CD4-positive, alpha-beta T cell treated with Interleukin-17A for 1 hour (primary cell): ENCODE measurements at regions not wholly inside any gene's neighbourhood (a gene's known extent, or its start where the extent isn't known, plus 50 kb on each side); places are given as distances from the start of the nearest gene placed in this dataset.
"Not testable (repeated sequence)": the region's sequence is repeated elsewhere in the genome, so short reads cannot be mapped to it uniquely, and the experiment has no call there.

Source experiments
- DNase-seq: peaks from one replicate; pipeline ENCODE4 v3.0.0-alpha.2; 2020

- no peak for DNase-seq
Observed at GRCh38 chr5:171543148-171543815, 123.8 kb downstream of the FGF18 start.

- DNase-seq, result no peak
Observed at GRCh38 chr5:171544913-171545765, 125.7 kb downstream of the FGF18 start.

GRCh38 chr5:171549274-171549673 lies 129.8 kb downstream of the FGF18 start:
- no peak for DNase-seq

GRCh38 chr5:171553817-171554216 lies 134.4 kb downstream of the FGF18 start:
- DNase-seq, result not testable (repeated sequence)

- DNase-seq, result no peak
Observed at GRCh38 chr5:171555160-171555559, 135.7 kb downstream of the FGF18 start.

- no peak for DNase-seq
Observed at GRCh38 chr5:171562822-171563221, 143.4 kb downstream of the FGF18 start.

- DNase-seq, result no peak
Observed at GRCh38 chr5:171568389-171568788, 148.9 kb downstream of the FGF18 start.

- DNase-seq, result no peak
Observed at GRCh38 chr5:171569065-171569712, 149.7 kb downstream of the FGF18 start.

- no peak for DNase-seq
Observed at GRCh38 chr5:171570244-171570825, 150.9 kb downstream of the FGF18 start.

- no peak for DNase-seq
Observed at GRCh38 chr5:171571663-171572062, 152.2 kb downstream of the FGF18 start.

- DNase-seq, result no peak
Observed at GRCh38 chr5:171573021-171573420, 153.6 kb downstream of the FGF18 start.

- DNase-seq, result no peak
Observed at GRCh38 chr5:171573451-171574225, 154.2 kb downstream of the FGF18 start.

GRCh38 chr5:171574376-171574775 lies 154.9 kb downstream of the FGF18 start:
- no peak for DNase-seq

- DNase-seq, result no peak
Observed at GRCh38 chr5:171575386-171575785, 155.9 kb downstream of the FGF18 start.

- no peak for DNase-seq
Observed at GRCh38 chr5:171575808-171576207, 156.4 kb downstream of the FGF18 start.

- no peak for DNase-seq
Observed at GRCh38 chr5:171577042-171577758, 157.8 kb downstream of the FGF18 start.

- DNase-seq, result no peak
Observed at GRCh38 chr5:171578049-171578828, 158.8 kb downstream of the FGF18 start.

- no peak for DNase-seq
Observed at GRCh38 chr5:171578829-171579491, 159.5 kb downstream of the FGF18 start.

- DNase-seq, result no peak
Observed at GRCh38 chr5:171579976-171580411, 160.5 kb downstream of the FGF18 start.

GRCh38 chr5:171580502-171581265 lies 161.2 kb downstream of the FGF18 start:
- DNase-seq, result no peak
